Endodermal cell (in vitro differentiated cells): ENCODE measurements at regions not wholly inside any gene's neighbourhood (a gene's known extent, or its start where the extent isn't known, plus 50 kb on each side); places are given as distances from the start of the nearest gene placed in this dataset.

Source experiments
- DNase-seq: peaks from one replicate; pipeline ENCODE4 v3.0.0-alpha.2; 2017
- H3K27ac ChIP-seq: 2 replicates; pipeline ENCODE4 v1.5.1; 2013; ENCODE audit warnings: mild to moderate bottlenecking, low read depth, low read length, moderate library complexity
- H3K27me3 ChIP-seq: 2 replicates; pipeline ENCODE4 v1.6.1; 2013; ENCODE audit warnings: mild to moderate bottlenecking, low read length, moderate library complexity; ENCODE audit not compliant: insufficient read depth, control insufficient read depth, poor library complexity, severe bottlenecking
- H3K36me3 ChIP-seq: 2 replicates; pipeline ENCODE4 v1.7.0; 2013; ENCODE audit warnings: mild to moderate bottlenecking, low read length, moderate library complexity; ENCODE audit not compliant: control insufficient read depth, insufficient read depth
- H3K4me1 ChIP-seq: one replicate; pipeline ENCODE4 v1.7.0; 2013; ENCODE audit warnings: low read length; ENCODE audit not compliant: control insufficient read depth, insufficient read depth
- H3K4me3 ChIP-seq: 2 replicates; pipeline ENCODE4 v1.5.1; 2013; ENCODE audit warnings: mild to moderate bottlenecking, low read length, moderate library complexity
- H3K9ac ChIP-seq: 2 replicates; pipeline ENCODE4 v1.6.1; 2013; ENCODE audit warnings: mild to moderate bottlenecking, low read length, moderate library complexity; ENCODE audit not compliant: poor library complexity, severe bottlenecking; ENCODE audit errors: extremely low read depth
- H3K9me3 ChIP-seq: 2 replicates; pipeline ENCODE4 v1.6.1; 2013; ENCODE audit warnings: mild to moderate bottlenecking, low read length, moderate library complexity; ENCODE audit not compliant: control insufficient read depth
- H3K27ac Mint-ChIP-seq: 2 replicates; pipeline ENCODE4 v1.8.0; 2020; ENCODE audit warnings: mixed read lengths
- H3K27me3 Mint-ChIP-seq: 2 replicates; pipeline ENCODE4 v1.8.0; 2021; ENCODE audit warnings: mild to moderate bottlenecking, mixed read lengths; ENCODE audit not compliant: insufficient read depth
- H3K36me3 Mint-ChIP-seq: 2 replicates; pipeline ENCODE4 v1.8.0; 2020; ENCODE audit warnings: low read depth, mixed read lengths
- H3K4me1 Mint-ChIP-seq: 2 replicates; pipeline ENCODE4 v1.8.0; 2020; ENCODE audit warnings: mixed read lengths
- H3K4me3 Mint-ChIP-seq: 2 replicates; pipeline ENCODE4 v1.8.0; 2020; ENCODE audit warnings: mild to moderate bottlenecking, moderate library complexity, mixed read lengths
- H3K9me3 Mint-ChIP-seq: 2 replicates; pipeline ENCODE4 v1.8.0; 2020; ENCODE audit warnings: mild to moderate bottlenecking, mixed read lengths
- WGBS, 2 experiments: methylation state at CpG; one replicate each; pipeline versions ENCODE4 v1.1.5 to v1.1.7; 2013; ENCODE audit warnings: missing lambda C conversion rate in 2 of 2, mixed read lengths in 1 of 2; ENCODE audit not compliant: insufficient coverage in 1 of 2, insufficient read length in 1 of 2; 5-methylcytosine and 5-hydroxymethylcytosine counted together
- TF ChIP-seq, protein P1 (sequence below): fragments of 200-600 bp; sonication (generic); conservative IDR thresholded peaks from 2 replicates; pipeline ENCODE4 v1.5.0; 2021; ENCODE audit warnings: antibody characterized with exemption, mild to moderate bottlenecking

- H3K9me3 Mint-ChIP-seq, result no peaks in the 10 kb centered on the region
- Histone ChIP-seq H3K9me3 (no peaks in the 10 kb centered on the region), H3K36me3 (no peaks in the 10 kb centered on the region), H3K4me1 (peaks cover 5% of the 10 kb centered on the region), H3K9ac (no peak overlapping the region), H3K4me3 (no peak overlapping the region), H3K27me3 (no peaks in the 10 kb centered on the region), H3K27ac (no peak overlapping the region)
- 90 to 91% methylated on average over 5 of the region's 5 CpGs for WGBS, 2 experiments
- no peak for DNase-seq
- peaks cover 6% of the 10 kb centered on the region for H3K27me3 Mint-ChIP-seq
- TF ChIP-seq, protein P1, sequence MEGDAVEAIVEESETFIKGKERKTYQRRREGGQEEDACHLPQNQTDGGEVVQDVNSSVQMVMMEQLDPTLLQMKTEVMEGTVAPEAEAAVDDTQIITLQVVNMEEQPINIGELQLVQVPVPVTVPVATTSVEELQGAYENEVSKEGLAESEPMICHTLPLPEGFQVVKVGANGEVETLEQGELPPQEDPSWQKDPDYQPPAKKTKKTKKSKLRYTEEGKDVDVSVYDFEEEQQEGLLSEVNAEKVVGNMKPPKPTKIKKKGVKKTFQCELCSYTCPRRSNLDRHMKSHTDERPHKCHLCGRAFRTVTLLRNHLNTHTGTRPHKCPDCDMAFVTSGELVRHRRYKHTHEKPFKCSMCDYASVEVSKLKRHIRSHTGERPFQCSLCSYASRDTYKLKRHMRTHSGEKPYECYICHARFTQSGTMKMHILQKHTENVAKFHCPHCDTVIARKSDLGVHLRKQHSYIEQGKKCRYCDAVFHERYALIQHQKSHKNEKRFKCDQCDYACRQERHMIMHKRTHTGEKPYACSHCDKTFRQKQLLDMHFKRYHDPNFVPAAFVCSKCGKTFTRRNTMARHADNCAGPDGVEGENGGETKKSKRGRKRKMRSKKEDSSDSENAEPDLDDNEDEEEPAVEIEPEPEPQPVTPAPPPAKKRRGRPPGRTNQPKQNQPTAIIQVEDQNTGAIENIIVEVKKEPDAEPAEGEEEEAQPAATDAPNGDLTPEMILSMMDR, result no peak
- H3K27ac Mint-ChIP-seq, result no peak overlapping the region
- peaks cover 13% of the 10 kb centered on the region for H3K4me1 Mint-ChIP-seq
- no peaks in the 10 kb centered on the region for H3K36me3 Mint-ChIP-seq
- H3K4me3 Mint-ChIP-seq, result no peak overlapping the region
These were observed 260.3 kb downstream of the TMEM167A start for GRCh38 chr5:82816926-82817325.

GRCh38 chr5:82815871-82816270 is 261.3 kb downstream of the TMEM167A start:
- no peak overlapping the region for H3K27ac ChIP-seq
- Mint-ChIP-seq H3K27me3 (peaks cover 6% of the 10 kb centered on the region), H3K4me3 (no peak overlapping the region), H3K27ac (no peak overlapping the region), H3K36me3 (no peaks in the 10 kb centered on the region), H3K4me1 (peaks cover 10% of the 10 kb centered on the region), H3K9me3 (peaks cover 1% of the 10 kb centered on the region)
- no peaks in the 10 kb centered on the region for H3K27me3 ChIP-seq
- no peaks in the 10 kb centered on the region for H3K36me3 ChIP-seq
- no peaks in the 10 kb centered on the region for H3K9me3 ChIP-seq
- no peak overlapping the region for H3K9ac ChIP-seq
- H3K4me3 ChIP-seq, result no peak overlapping the region
- TF ChIP-seq, protein P1, result no peak
- WGBS, 2 experiments, result 61% methylated on average over 1 of the region's 1 CpG; no CpG with 5 or more reads in 1 of the 2 experiments
- DNase-seq, result no peak
- H3K4me1 ChIP-seq, result no peaks in the 10 kb centered on the region

- Histone ChIP-seq H3K4me3 (no peak overlapping the region), H3K9ac (no peak overlapping the region), H3K36me3 (no peaks in the 10 kb centered on the region), H3K27me3 (no peaks in the 10 kb centered on the region), H3K27ac (no peak overlapping the region), H3K9me3 (no peaks in the 10 kb centered on the region), H3K4me1 (no peaks in the 10 kb centered on the region)
- Mint-ChIP-seq H3K27me3 (peaks cover 6% of the 10 kb centered on the region), H3K27ac (no peak overlapping the region), H3K4me3 (no peak overlapping the region), H3K4me1 (peaks cover 10% of the 10 kb centered on the region), H3K36me3 (no peaks in the 10 kb centered on the region), H3K9me3 (peaks cover 2% of the 10 kb centered on the region)
- TF ChIP-seq, protein P1, result no peak
- DNase-seq, result no peak
- 92 to 95% methylated on average over 4 of the region's 4 CpGs for WGBS, 2 experiments
These were observed 263.3 kb downstream of the TMEM167A start for GRCh38 chr5:82813861-82814260.
